Astrocyte (in vitro differentiated cells and primary cell): ENCODE measurements at regions not wholly inside any gene's neighbourhood (a gene's known extent, or its start where the extent isn't known, plus 50 kb on each side); places are given as distances from the start of the nearest gene placed in this dataset.

Experiments
- DNase-seq: peaks from one replicate; pipeline ENCODE4 v3.0.0-alpha.2; 2010; ENCODE audit warnings: low read depth
- FAIRE-seq: peaks from 2 replicates; lab custom pipeline; 2011; peaks lifted over from hg19 to GRCh38; lab: Jason Lieb, UNC
- H2AFZ ChIP-seq: 2 replicates; pipeline ENCODE4 v1.6.0; 2012; ENCODE audit warnings: low read depth, low read length, inconsistent platforms
- H3K27ac ChIP-seq: 2 replicates; pipeline ENCODE4 v1.5.1; 2011; ENCODE audit warnings: low read depth, low read length, inconsistent platforms
- H3K27me3 ChIP-seq: 2 replicates; pipeline ENCODE4 v1.6.0; 2011; ENCODE audit warnings: low read length, inconsistent platforms; ENCODE audit not compliant: insufficient read depth
- H3K36me3 ChIP-seq: 2 replicates; pipeline ENCODE4 v1.5.1; 2011; ENCODE audit warnings: low read length, inconsistent platforms; ENCODE audit not compliant: insufficient read depth
- H3K4me1 ChIP-seq: 2 replicates; pipeline ENCODE4 v1.5.1; 2011; ENCODE audit warnings: low read length, inconsistent platforms; ENCODE audit not compliant: insufficient read depth
- H3K4me2 ChIP-seq: 2 replicates; pipeline ENCODE4 v1.6.0; 2012; ENCODE audit warnings: low read length, inconsistent platforms
- H3K4me3 ChIP-seq: 2 replicates; pipeline ENCODE4 v1.5.1; 2011; ENCODE audit warnings: low read depth, mild to moderate bottlenecking, low read length, inconsistent platforms; ENCODE audit not compliant: insufficient read depth
- H3K79me2 ChIP-seq: 2 replicates; pipeline ENCODE4 v1.6.0; 2012; ENCODE audit warnings: mild to moderate bottlenecking, low read length, inconsistent platforms; ENCODE audit not compliant: insufficient read depth
- H3K9ac ChIP-seq: 2 replicates; pipeline ENCODE4 v1.6.0; 2012; ENCODE audit warnings: mild to moderate bottlenecking, low read length, inconsistent platforms
- H3K9me3 ChIP-seq: 2 replicates; pipeline ENCODE4 v1.5.1; 2012; ENCODE audit warnings: low read depth, mild to moderate bottlenecking, low read length, inconsistent platforms; ENCODE audit not compliant: insufficient read depth
- H4K20me1 ChIP-seq: 2 replicates; pipeline ENCODE4 v1.6.0; 2012; ENCODE audit warnings: low read length, inconsistent platforms; ENCODE audit not compliant: insufficient read depth
- H3K27ac Mint-ChIP-seq: one replicate; pipeline ENCODE4 v1.8.0; 2021; ENCODE audit warnings: mild to moderate bottlenecking, mixed read lengths; ENCODE audit not compliant: unreplicated experiment
- H3K27me3 Mint-ChIP-seq: one replicate; pipeline ENCODE4 v1.8.0; 2021; ENCODE audit warnings: low read depth, mixed read lengths; ENCODE audit not compliant: unreplicated experiment
- H3K36me3 Mint-ChIP-seq: one replicate; pipeline ENCODE4 v1.8.0; 2021; ENCODE audit warnings: low read depth, mixed read lengths; ENCODE audit not compliant: unreplicated experiment
- H3K4me1 Mint-ChIP-seq: one replicate; pipeline ENCODE4 v1.8.0; 2021; ENCODE audit warnings: low read depth, mixed read lengths; ENCODE audit not compliant: unreplicated experiment
- H3K4me3 Mint-ChIP-seq: one replicate; pipeline ENCODE4 v1.8.0; 2021; ENCODE audit warnings: mild to moderate bottlenecking, moderate library complexity, mixed read lengths; ENCODE audit not compliant: unreplicated experiment
- H3K9me3 Mint-ChIP-seq: one replicate; pipeline ENCODE4 v1.8.0; 2021; ENCODE audit warnings: mild to moderate bottlenecking, mixed read lengths; ENCODE audit not compliant: unreplicated experiment
- EZH2 ChIP-seq: IDR thresholded peaks from 2 replicates; pipeline ENCODE4 v1.6.1; 2012; ENCODE audit warnings: mild to moderate bottlenecking, low read length, inconsistent platforms; ENCODE audit not compliant: insufficient read depth
- TF ChIP-seq, protein P1 (sequence below): IDR thresholded peaks from 2 replicates; pipeline ENCODE4 v1.5.1; 2011; ENCODE audit warnings: low read depth, mild to moderate bottlenecking, inconsistent platforms, low read length, moderate library complexity; ENCODE audit not compliant: insufficient read depth

DNA sequence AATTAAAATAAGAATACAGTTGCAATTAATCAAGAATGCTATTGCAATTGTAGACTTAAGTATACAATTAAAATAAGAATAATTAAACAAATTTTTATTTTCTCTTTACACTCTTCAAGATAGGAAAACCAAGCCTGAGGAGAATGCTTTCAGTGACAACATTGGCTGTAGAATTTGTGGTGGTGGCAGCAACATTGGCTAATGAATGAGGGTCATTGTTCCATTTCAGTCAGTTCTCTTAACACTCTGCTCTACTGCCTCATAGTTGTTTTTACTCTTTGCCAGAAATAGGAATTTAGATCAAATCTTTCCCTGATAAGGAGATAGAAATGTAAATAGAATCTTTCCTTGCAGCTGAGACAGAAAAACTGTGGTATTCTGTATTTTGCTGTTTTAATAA, 391.6 kb downstream of the PCDH20 start:
- Mint-ChIP-seq H3K27ac (no peak overlapping the region), H3K4me1 (no peaks in the 10 kb centered on the region), H3K36me3 (no peaks in the 10 kb centered on the region), H3K27me3 (no peaks in the 10 kb centered on the region), H3K9me3 (no peaks in the 10 kb centered on the region), H3K4me3 (no peak overlapping the region)
- H3K4me3 ChIP-seq: no peak overlapping the region
- DNase-seq (no peak), FAIRE-seq (no peak)
- no peaks in the 10 kb centered on the region for H3K27me3 ChIP-seq
- no peaks in the 10 kb centered on the region for H3K36me3 ChIP-seq
- H3K4me2 ChIP-seq: no peak overlapping the region
- H3K79me2 ChIP-seq: no peaks in the 10 kb centered on the region
- H4K20me1 ChIP-seq: no peaks in the 10 kb centered on the region
- H2AFZ ChIP-seq: no peak overlapping the region
- no peak overlapping the region for H3K27ac ChIP-seq
- H3K9ac ChIP-seq: no peak overlapping the region
- H3K4me1 ChIP-seq: no peaks in the 10 kb centered on the region
- no peaks in the 10 kb centered on the region for H3K9me3 ChIP-seq
- TF ChIP-seq, protein P1, sequence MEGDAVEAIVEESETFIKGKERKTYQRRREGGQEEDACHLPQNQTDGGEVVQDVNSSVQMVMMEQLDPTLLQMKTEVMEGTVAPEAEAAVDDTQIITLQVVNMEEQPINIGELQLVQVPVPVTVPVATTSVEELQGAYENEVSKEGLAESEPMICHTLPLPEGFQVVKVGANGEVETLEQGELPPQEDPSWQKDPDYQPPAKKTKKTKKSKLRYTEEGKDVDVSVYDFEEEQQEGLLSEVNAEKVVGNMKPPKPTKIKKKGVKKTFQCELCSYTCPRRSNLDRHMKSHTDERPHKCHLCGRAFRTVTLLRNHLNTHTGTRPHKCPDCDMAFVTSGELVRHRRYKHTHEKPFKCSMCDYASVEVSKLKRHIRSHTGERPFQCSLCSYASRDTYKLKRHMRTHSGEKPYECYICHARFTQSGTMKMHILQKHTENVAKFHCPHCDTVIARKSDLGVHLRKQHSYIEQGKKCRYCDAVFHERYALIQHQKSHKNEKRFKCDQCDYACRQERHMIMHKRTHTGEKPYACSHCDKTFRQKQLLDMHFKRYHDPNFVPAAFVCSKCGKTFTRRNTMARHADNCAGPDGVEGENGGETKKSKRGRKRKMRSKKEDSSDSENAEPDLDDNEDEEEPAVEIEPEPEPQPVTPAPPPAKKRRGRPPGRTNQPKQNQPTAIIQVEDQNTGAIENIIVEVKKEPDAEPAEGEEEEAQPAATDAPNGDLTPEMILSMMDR: no peak
- TF ChIP-seq EZH2: no peak

DNA sequence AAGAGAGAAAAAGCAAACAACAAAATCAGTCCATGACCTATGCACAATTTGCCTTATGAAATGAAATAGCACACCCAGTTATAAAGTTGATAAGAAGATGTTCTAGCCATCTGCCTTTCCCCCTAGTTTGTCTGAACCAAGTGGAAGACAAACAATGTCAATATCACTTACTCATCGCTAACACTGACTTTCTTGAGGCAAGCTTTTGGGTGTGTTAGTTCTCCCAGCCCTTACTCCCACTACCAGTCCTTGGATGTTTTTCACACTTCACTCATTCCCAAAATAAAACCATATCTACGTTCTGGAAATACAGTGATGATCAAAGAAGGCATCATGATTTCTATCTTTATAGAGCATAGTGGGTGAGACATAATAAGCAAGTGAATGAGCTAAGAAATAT, 393.8 kb downstream of the PCDH20 start:
- no peak overlapping the region for H3K9ac ChIP-seq
- no peaks in the 10 kb centered on the region for H4K20me1 ChIP-seq
- Mint-ChIP-seq H3K36me3 (no peaks in the 10 kb centered on the region), H3K27ac (no peak overlapping the region), H3K4me3 (no peak overlapping the region), H3K4me1 (no peaks in the 10 kb centered on the region), H3K27me3 (no peaks in the 10 kb centered on the region), H3K9me3 (no peaks in the 10 kb centered on the region)
- FAIRE-seq: no peak
- no peak overlapping the region for H3K4me3 ChIP-seq
- no peak overlapping the region for H3K4me2 ChIP-seq
- no peak for DNase-seq
- no peaks in the 10 kb centered on the region for H3K4me1 ChIP-seq
- no peak overlapping the region for H3K27ac ChIP-seq
- H3K36me3 ChIP-seq: no peaks in the 10 kb centered on the region
- H3K9me3 ChIP-seq: no peaks in the 10 kb centered on the region
- no peak overlapping the region for H2AFZ ChIP-seq
- H3K27me3 ChIP-seq: no peaks in the 10 kb centered on the region
- H3K79me2 ChIP-seq: no peaks in the 10 kb centered on the region
- TF ChIP-seq, protein P1: no peak
- TF ChIP-seq EZH2: no peak

DNA sequence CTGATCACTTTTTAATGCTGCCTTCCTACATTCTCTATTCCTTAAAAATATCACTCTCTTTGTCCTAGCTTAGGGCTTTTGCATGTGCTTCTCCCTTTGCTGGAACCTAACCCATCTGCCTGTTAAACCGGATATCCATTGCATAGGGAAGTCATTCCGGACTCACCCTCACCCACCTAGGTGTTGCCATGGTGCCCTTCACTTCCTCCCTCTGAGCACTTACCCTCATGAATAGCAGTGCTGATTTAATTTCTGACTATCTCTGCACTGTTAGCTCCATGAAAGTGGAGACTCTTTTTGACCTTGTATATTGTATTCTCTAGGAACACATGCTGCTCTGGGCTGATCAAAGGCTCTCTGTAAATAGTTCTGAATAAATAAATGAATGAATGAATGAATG, 401.9 kb downstream of the PCDH20 start:
- H3K9me3 ChIP-seq: no peaks in the 10 kb centered on the region
- no peaks in the 10 kb centered on the region for H3K36me3 ChIP-seq
- no peak overlapping the region for H3K27ac ChIP-seq
- no peak overlapping the region for H3K4me3 ChIP-seq
- no peaks in the 10 kb centered on the region for H4K20me1 ChIP-seq
- H3K9ac ChIP-seq: no peak overlapping the region
- H3K4me2 ChIP-seq: no peak overlapping the region
- Mint-ChIP-seq H3K9me3 (peaks cover 5% of the 10 kb centered on the region), H3K36me3 (no peaks in the 10 kb centered on the region), H3K4me1 (no peaks in the 10 kb centered on the region), H3K27ac (no peak overlapping the region), H3K27me3 (no peaks in the 10 kb centered on the region), H3K4me3 (no peak overlapping the region)
- H3K79me2 ChIP-seq: no peaks in the 10 kb centered on the region
- no peak for DNase-seq
- TF ChIP-seq, protein P1: no peak
- no peak for TF ChIP-seq EZH2
- no peak overlapping the region for H2AFZ ChIP-seq
- no peaks in the 10 kb centered on the region for H3K4me1 ChIP-seq
- no peaks in the 10 kb centered on the region for H3K27me3 ChIP-seq
- no peak for FAIRE-seq
